Endothelial cell of umbilical vein (primary cell): ENCODE measurements at regions not wholly inside any gene's neighbourhood (a gene's known extent, or its start where the extent isn't known, plus 50 kb on each side); places are given as distances from the start of the nearest gene placed in this dataset.

Experiments
- BruUV-seq: library from RNA; stranded (reverse); fragments of 400-500 nt; replicated peaks from 2 replicates; lab custom pipeline; 2021; lab: Mats Ljungman, UMichigan
- CTCF ChIA-PET: fragments of 300-600, 350-600 bp; sonication (Branson Sonifier 250); formaldehyde crosslinking; loops from one replicate; lab custom pipeline; 2021; ENCODE audit warnings: antibody characterized with exemption, inconsistent platforms; lab: Charles Lee
- POLR2A ChIA-PET: fragments of 300-600, 350-600 bp; sonication (Branson Sonifier 250); formaldehyde crosslinking; loops from one replicate; lab custom pipeline; 2021; ENCODE audit warnings: antibody characterized with exemption, inconsistent platforms; lab: Charles Lee
- DNase-seq: peaks from one replicate; pipeline ENCODE4 v3.0.0-alpha.2; 2011; ENCODE audit warnings: low read depth, low spot score
- FAIRE-seq: peaks from 2 replicates; lab custom pipeline; 2011; peaks lifted over from hg19 to GRCh38; lab: Jason Lieb, UNC
- H2AFZ ChIP-seq: 2 replicates; pipeline ENCODE4 v1.6.0; 2012; ENCODE audit warnings: low read depth, low read length, control low read depth, inconsistent platforms
- H3K27ac ChIP-seq: 2 replicates; pipeline ENCODE4 v1.5.1; 2011; ENCODE audit warnings: low read depth, mild to moderate bottlenecking, control low read depth, low read length, moderate library complexity; ENCODE audit not compliant: insufficient read depth
- H3K27me3 ChIP-seq, 2 experiments: 2 replicates each; pipeline versions ENCODE4 v1.6.0 to v1.6.1; 2011; ENCODE audit warnings: low read length in 2 of 2, mixed read lengths in 1 of 2; ENCODE audit not compliant: control insufficient read depth in 2 of 2, insufficient read depth in 2 of 2
- H3K36me3 ChIP-seq, 2 experiments: 2 replicates in 1 of 2; 3 replicates in 1 of 2; pipeline ENCODE4 v1.5.1; 2011; ENCODE audit warnings: low read length in 2 of 2, mild to moderate bottlenecking in 1 of 2, moderate library complexity in 1 of 2; ENCODE audit not compliant: control insufficient read depth in 2 of 2, insufficient read depth in 2 of 2; ENCODE audit errors: extremely low read depth in 1 of 2
- H3K4me1 ChIP-seq: 3 replicates; pipeline ENCODE4 v1.5.1; 2011; ENCODE audit warnings: mild to moderate bottlenecking, low read length; ENCODE audit not compliant: control insufficient read depth, insufficient read depth; ENCODE audit errors: extremely low read depth
- H3K4me2 ChIP-seq: 2 replicates; pipeline ENCODE4 v1.6.1; 2011; ENCODE audit warnings: low read length, control low read depth, mixed read lengths; ENCODE audit not compliant: insufficient read depth
- H3K4me3 ChIP-seq, 3 experiments: fragments of 200-600 bp in 1 of 3; sonication (generic), shearing (Covaris generic) in 1 of 3; replicated peaks in 1 of 3; 2 replicates each; pipeline ENCODE4 v1.5.1; 2011 to 2016; ENCODE audit warnings: control low read depth in 3 of 3, low read length in 3 of 3, mild to moderate bottlenecking in 2 of 3, inconsistent platforms in 1 of 3, low read depth in 1 of 3, moderate library complexity in 1 of 3; ENCODE audit not compliant: insufficient read depth in 1 of 3
- H3K79me2 ChIP-seq: 2 replicates; pipeline ENCODE4 v1.6.0; 2012; ENCODE audit warnings: low read length, inconsistent platforms; ENCODE audit not compliant: control insufficient read depth, insufficient read depth
- H3K9ac ChIP-seq: replicated peaks from 2 replicates; pipeline ENCODE3; 2011; ENCODE audit warnings: low read length, control low read depth; ENCODE audit not compliant: insufficient read depth; ENCODE audit errors: extremely low read depth
- H3K9me1 ChIP-seq: replicated peaks from 3 replicates; pipeline ENCODE4 v1.6.0; 2011; ENCODE audit warnings: mild to moderate bottlenecking, low read length; ENCODE audit not compliant: control insufficient read depth, insufficient read depth; ENCODE audit errors: extremely low read depth
- H3K9me3 ChIP-seq: replicated peaks from 2 replicates; pipeline ENCODE4 v1.5.1; 2012; ENCODE audit warnings: low read length, inconsistent platforms; ENCODE audit not compliant: control insufficient read depth, insufficient read depth
- H4K20me1 ChIP-seq: replicated peaks from 2 replicates; pipeline ENCODE3; 2011; ENCODE audit warnings: mild to moderate bottlenecking, low read length; ENCODE audit not compliant: control insufficient read depth, insufficient read depth; ENCODE audit errors: extremely low read depth
- EZH2 ChIP-seq: IDR thresholded peaks from 2 replicates; pipeline ENCODE4 v1.6.1; 2012; ENCODE audit warnings: borderline replicate concordance, low read depth, mild to moderate bottlenecking, moderate library complexity, low read length, inconsistent platforms; ENCODE audit not compliant: severe bottlenecking
- FOS ChIP-seq: IDR thresholded peaks from 2 replicates; pipeline ENCODE4 v1.6.1; 2011; ENCODE audit warnings: mild to moderate bottlenecking, low read length, moderate library complexity, borderline replicate concordance; ENCODE audit not compliant: insufficient read depth
- GATA2 ChIP-seq: IDR thresholded peaks from 2 replicates; pipeline ENCODE4 v1.7.0; 2011; ENCODE audit warnings: low read depth, mild to moderate bottlenecking, moderate library complexity, mixed read lengths, low read length; ENCODE audit not compliant: insufficient read length, insufficient read depth
- JUN ChIP-seq: IDR thresholded peaks from 2 replicates; pipeline ENCODE4 v1.6.1; 2011; ENCODE audit warnings: borderline replicate concordance, low read depth; ENCODE audit not compliant: insufficient read length, insufficient read depth
- MYC ChIP-seq: IDR thresholded peaks from one replicate; pipeline ENCODE4 v1.6.1; 2011; ENCODE audit warnings: mild to moderate bottlenecking, low read depth, low read length
- POLR2A ChIP-seq: IDR thresholded peaks from 2 replicates; pipeline ENCODE4 v1.6.1; 2012; ENCODE audit warnings: low read depth, mild to moderate bottlenecking, control low read depth, low read length
- POLR2AphosphoS5 ChIP-seq: IDR thresholded peaks from 2 replicates; pipeline ENCODE4 v1.6.1; 2012; ENCODE audit warnings: low read depth, mild to moderate bottlenecking, control low read depth, low read length, moderate library complexity; ENCODE audit not compliant: insufficient read depth
- dilution Hi-C: fragments of 300-500 bp; cut with MboI; formaldehyde crosslinking; loops from one replicate; pipeline ENCODE4 v1.15.0; 2019; ENCODE audit warnings: low sequenced_read_pairs; ENCODE audit not compliant: extremely low pct_ligation_motif_present
- intact Hi-C: fragments of 100-400 bp; cut with micrococcal nuclease; formaldehyde crosslinking; loops from one replicate; pipeline ENCODE4 v1.10.0; 2022
- TF ChIP-seq, protein P1 (sequence below), 2 donors: IDR thresholded peaks; 1 replicate in 1 of 2; 2 replicates in 1 of 2; pipeline ENCODE4 v1.5.1; 2011; ENCODE audit warnings: low read length in 2 of 2, mild to moderate bottlenecking in 2 of 2, moderate library complexity in 2 of 2, control low read depth in 1 of 2, inconsistent platforms in 1 of 2, low read depth in 1 of 2; ENCODE audit not compliant: insufficient read depth in 1 of 2; ENCODE audit errors: extremely low read depth in 1 of 2
- TF ChIP-seq, protein P2 (sequence below): IDR thresholded peaks from 2 replicates; pipeline ENCODE4 v1.6.1; 2011; ENCODE audit not compliant: insufficient read depth, insufficient read length

DNA sequence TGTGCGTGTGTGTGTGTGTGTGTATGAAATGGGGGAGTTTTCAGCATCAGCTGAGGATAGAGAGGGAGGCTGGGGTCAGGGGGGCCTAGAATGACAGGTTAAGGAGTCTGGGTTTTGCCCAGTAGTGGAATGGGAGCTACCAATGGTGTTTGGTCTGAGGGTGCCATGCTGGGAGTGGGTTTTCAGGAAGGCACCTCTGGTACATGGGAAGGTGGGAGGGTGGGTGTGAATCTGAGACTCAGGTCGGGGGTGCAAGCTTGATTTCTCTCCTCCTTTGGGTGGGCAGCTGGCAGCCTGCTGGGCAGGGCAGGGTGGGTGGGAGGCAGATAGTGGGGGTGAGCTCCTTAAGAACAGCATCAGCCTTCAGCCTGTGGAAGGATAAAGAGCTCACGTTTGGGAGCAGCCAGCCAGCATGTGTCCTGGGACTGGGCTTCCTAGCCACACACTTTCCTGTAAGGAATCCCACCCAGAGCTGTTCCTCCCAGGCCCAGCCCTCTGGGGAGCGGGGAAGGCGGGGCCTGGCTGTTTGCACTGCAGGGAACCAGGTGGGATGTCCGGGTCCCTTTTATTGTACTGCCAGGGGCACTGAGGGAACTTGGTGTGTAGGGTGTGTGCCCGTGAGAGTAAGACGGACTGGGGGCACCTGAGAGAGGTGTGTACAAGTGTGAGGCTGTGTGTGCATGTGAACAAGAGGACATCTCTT, 152.8 kb downstream of the FOXD2 start:
- peaks cover 17 to 27% of the 10 kb centered on the region in 2 experiments for H3K27me3 ChIP-seq
- ChIA-PET POLR2A (no interaction called here), CTCF (interaction anchor here (1.9 kb wide), 1 partner anchor 135 kb away, joined by 5 read pairs; no protein-coding TSS in a partner anchor)
- dilution Hi-C loops (no loop called here), intact Hi-C loops (no loop called here)
- BruUV-seq, result no TSS peak
- H3K79me2 ChIP-seq, result no peaks in the 10 kb centered on the region
- no peak overlapping the region for H3K4me2 ChIP-seq
- H3K9me1 ChIP-seq, result no peaks in the 10 kb centered on the region
- no peaks in the 10 kb centered on the region for H3K9me3 ChIP-seq
- H3K4me3 ChIP-seq, result no peak overlapping the region
- H3K36me3 ChIP-seq, result no peaks in the 10 kb centered on the region
- TF ChIP-seq MYC (no peak), JUN (no peak)
- TF ChIP-seq, protein P1, sequence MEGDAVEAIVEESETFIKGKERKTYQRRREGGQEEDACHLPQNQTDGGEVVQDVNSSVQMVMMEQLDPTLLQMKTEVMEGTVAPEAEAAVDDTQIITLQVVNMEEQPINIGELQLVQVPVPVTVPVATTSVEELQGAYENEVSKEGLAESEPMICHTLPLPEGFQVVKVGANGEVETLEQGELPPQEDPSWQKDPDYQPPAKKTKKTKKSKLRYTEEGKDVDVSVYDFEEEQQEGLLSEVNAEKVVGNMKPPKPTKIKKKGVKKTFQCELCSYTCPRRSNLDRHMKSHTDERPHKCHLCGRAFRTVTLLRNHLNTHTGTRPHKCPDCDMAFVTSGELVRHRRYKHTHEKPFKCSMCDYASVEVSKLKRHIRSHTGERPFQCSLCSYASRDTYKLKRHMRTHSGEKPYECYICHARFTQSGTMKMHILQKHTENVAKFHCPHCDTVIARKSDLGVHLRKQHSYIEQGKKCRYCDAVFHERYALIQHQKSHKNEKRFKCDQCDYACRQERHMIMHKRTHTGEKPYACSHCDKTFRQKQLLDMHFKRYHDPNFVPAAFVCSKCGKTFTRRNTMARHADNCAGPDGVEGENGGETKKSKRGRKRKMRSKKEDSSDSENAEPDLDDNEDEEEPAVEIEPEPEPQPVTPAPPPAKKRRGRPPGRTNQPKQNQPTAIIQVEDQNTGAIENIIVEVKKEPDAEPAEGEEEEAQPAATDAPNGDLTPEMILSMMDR (IDR thresholded peaks at IDR 0.05; ENCODE audit: extremely low read depth in 1 of 2, insufficient read depth in 1 of 2, low read depth in 1 of 2, low read length in 2 of 2), result no peak
- no peaks in the 10 kb centered on the region for H3K4me1 ChIP-seq
- no peak overlapping the region for H3K27ac ChIP-seq
- H3K9ac ChIP-seq, result no peak overlapping the region
- H2AFZ ChIP-seq, result no peak overlapping the region
- no peaks in the 10 kb centered on the region for H4K20me1 ChIP-seq
- no peak for DNase-seq
- FAIRE-seq, result no peak

DNA sequence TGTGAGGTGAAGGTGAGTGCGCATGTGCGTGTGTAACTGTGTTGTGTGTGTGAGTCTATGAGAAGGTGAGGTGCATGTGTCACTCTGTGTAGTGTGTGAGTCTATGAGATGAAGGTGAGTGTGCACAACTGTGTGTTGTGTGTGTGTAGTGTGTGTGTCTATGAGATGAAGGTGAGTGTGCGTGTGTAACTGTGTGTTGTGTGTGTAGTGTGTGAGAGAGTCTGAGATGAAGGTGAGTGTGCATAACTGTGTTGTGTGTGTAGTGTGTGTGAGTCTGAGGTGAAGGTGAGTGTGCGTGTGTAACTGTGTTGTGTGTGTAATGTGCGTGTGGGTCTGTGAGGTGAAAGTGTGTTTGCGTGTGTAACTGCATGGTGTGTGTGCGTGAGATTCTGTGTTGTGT, 154.0 kb downstream of the FOXD2 start:
- no peak overlapping the region for H2AFZ ChIP-seq
- no peak for FAIRE-seq

More for the DNA sequence above, 154.0 kb downstream of the FOXD2 start:
- no peak overlapping the region for H3K27ac ChIP-seq
- intact Hi-C loops, result no loop called here
- no peaks in the 10 kb centered on the region for H4K20me1 ChIP-seq
- H3K9me1 ChIP-seq, result no peaks in the 10 kb centered on the region
- peaks cover 17 to 27% of the 10 kb centered on the region in 2 experiments for H3K27me3 ChIP-seq
- no peaks in the 10 kb centered on the region for H3K4me1 ChIP-seq
- no peak overlapping the region for H3K4me3 ChIP-seq
- TF ChIP-seq POLR2A, result no peak
- no peak for TF ChIP-seq GATA2
- TF ChIP-seq JUN, result no peak
- TF ChIP-seq EZH2, result no peak
- TF ChIP-seq, protein P2, sequence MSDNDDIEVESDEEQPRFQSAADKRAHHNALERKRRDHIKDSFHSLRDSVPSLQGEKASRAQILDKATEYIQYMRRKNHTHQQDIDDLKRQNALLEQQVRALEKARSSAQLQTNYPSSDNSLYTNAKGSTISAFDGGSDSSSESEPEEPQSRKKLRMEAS, result no peak
- TF ChIP-seq POLR2AphosphoS5, result no peak
- TF ChIP-seq, protein P1 (IDR thresholded peaks at IDR 0.05; ENCODE audit: extremely low read depth in 1 of 2, insufficient read depth in 1 of 2, low read depth in 1 of 2, low read length in 2 of 2), result no peak
- no peak for TF ChIP-seq FOS
- TF ChIP-seq MYC, result no peak
- H3K4me2 ChIP-seq, result no peak overlapping the region
- CTCF ChIA-PET, result interaction anchor here (2.0 kb wide), 1 partner anchor 134 kb away, joined by 6 read pairs; no protein-coding TSS in a partner anchor
- no peaks in the 10 kb centered on the region for H3K36me3 ChIP-seq
- H3K9ac ChIP-seq, result no peak overlapping the region
- no peaks in the 10 kb centered on the region for H3K79me2 ChIP-seq
- POLR2A ChIA-PET, result no interaction called here
- dilution Hi-C loops, result no loop called here
- BruUV-seq, result no TSS peak
- no peak for DNase-seq
- H3K9me3 ChIP-seq, result no peaks in the 10 kb centered on the region
